Fibroblast of lung (primary cell): ENCODE measurements at regions not wholly inside any gene's neighbourhood (a gene's known extent, or its start where the extent isn't known, plus 50 kb on each side); places are given as distances from the start of the nearest gene placed in this dataset.

Experiments
- DNase-seq, 2 donors: peaks; one replicate each; pipeline versions ENCODE4 v3.0.0 to v3.0.0-alpha.2; 2010; ENCODE audit warnings: low read depth in 2 of 2
- H2AFZ ChIP-seq: 2 replicates; pipeline ENCODE4 v1.5.1; 2012; ENCODE audit warnings: low read length, control low read depth, inconsistent platforms
- H3K27ac ChIP-seq: 2 replicates; pipeline ENCODE4 v1.5.1; 2011; ENCODE audit warnings: low read length, control low read depth; ENCODE audit not compliant: insufficient read depth
- H3K27me3 ChIP-seq: 2 replicates; pipeline ENCODE4 v1.5.1; 2011; ENCODE audit warnings: mild to moderate bottlenecking, low read length; ENCODE audit not compliant: control insufficient read depth, insufficient read depth
- H3K36me3 ChIP-seq: 2 replicates; pipeline ENCODE4 v1.5.1; 2011; ENCODE audit warnings: low read length; ENCODE audit not compliant: control insufficient read depth, insufficient read depth
- H3K4me1 ChIP-seq: 2 replicates; pipeline ENCODE4 v1.5.1; 2011; ENCODE audit warnings: low read length; ENCODE audit not compliant: control insufficient read depth, insufficient read depth; ENCODE audit errors: extremely low read depth
- H3K4me2 ChIP-seq: 2 replicates; pipeline ENCODE4 v1.5.1; 2011; ENCODE audit warnings: low read length, control low read depth; ENCODE audit not compliant: insufficient read depth; ENCODE audit errors: extremely low read depth
- H3K4me3 ChIP-seq, 4 experiments: fragments of 200-600 bp in 1 of 4; sonication (generic) in 1 of 4; replicated peaks in 1 of 4; 2 replicates each; pipeline ENCODE4 v1.5.1; 2011 to 2016; ENCODE audit warnings: low read length in 4 of 4, low read depth in 3 of 4, mild to moderate bottlenecking in 3 of 4, control low read depth in 2 of 4, inconsistent platforms in 1 of 4, mixed read lengths in 1 of 4; ENCODE audit not compliant: insufficient read depth in 1 of 4; ENCODE audit errors: control extremely low read depth in 1 of 4
- H3K79me2 ChIP-seq: 2 replicates; pipeline ENCODE4 v1.5.1; 2012; ENCODE audit warnings: mild to moderate bottlenecking, low read length, inconsistent platforms; ENCODE audit not compliant: control insufficient read depth, insufficient read depth
- H3K9ac ChIP-seq: 2 replicates; pipeline ENCODE4 v1.5.1; 2011; ENCODE audit warnings: mild to moderate bottlenecking, low read length, control low read depth; ENCODE audit not compliant: insufficient read depth
- H3K9me3 ChIP-seq: 2 replicates; pipeline ENCODE4 v1.5.1; 2012; ENCODE audit warnings: low read depth, low read length; ENCODE audit not compliant: control insufficient read depth, insufficient read depth
- H4K20me1 ChIP-seq: 2 replicates; pipeline ENCODE4 v1.5.1; 2011; ENCODE audit warnings: low read length; ENCODE audit not compliant: control insufficient read depth, insufficient read depth; ENCODE audit errors: extremely low read depth
- CTCF ChIP-seq, 2 donors: IDR thresholded peaks in 1 of 2; conservative IDR thresholded peaks in 1 of 2; 1 replicate in 1 of 2; 2 replicates in 1 of 2; pipeline ENCODE4 v1.5.1; 2011 to 2012; ENCODE audit warnings: low read length in 2 of 2, control low read depth in 1 of 2, inconsistent platforms in 1 of 2, low read depth in 1 of 2, mild to moderate bottlenecking in 1 of 2
- EZH2 ChIP-seq: IDR thresholded peaks from 2 replicates; pipeline ENCODE4 v1.5.1; 2012; ENCODE audit warnings: low read length, control low read depth, mild to moderate bottlenecking; ENCODE audit errors: missing control alignments

GRCh38 chr3:80232760-80233159 lies 465.0 kb upstream of the ROBO1 start:
- peak; percentile 93 to 96 for DNase-seq
- no peaks in the 10 kb centered on the region for H3K36me3 ChIP-seq
- H3K4me2 ChIP-seq = no peak overlapping the region
- no peak overlapping the region for H3K27ac ChIP-seq
- no peaks in the 10 kb centered on the region for H3K27me3 ChIP-seq
- H3K9me3 ChIP-seq = no peaks in the 10 kb centered on the region
- no peak for TF ChIP-seq EZH2
- no peak for TF ChIP-seq CTCF (conservative IDR thresholded peaks at IDR 0.05 in 1 of 2, IDR thresholded peaks at IDR 0.05 in 1 of 2; ENCODE audit: low read depth in 1 of 2, low read length in 2 of 2)
- H3K9ac ChIP-seq = no peak overlapping the region
- no peaks in the 10 kb centered on the region for H3K4me1 ChIP-seq
- no peaks in the 10 kb centered on the region for H4K20me1 ChIP-seq
- no peak overlapping the region for H2AFZ ChIP-seq
- no peak overlapping the region for H3K4me3 ChIP-seq
- H3K79me2 ChIP-seq = no peaks in the 10 kb centered on the region

- Histone ChIP-seq H3K79me2 (no peaks in the 10 kb centered on the region), H3K9me3 (no peaks in the 10 kb centered on the region), H3K4me1 (no peaks in the 10 kb centered on the region), H4K20me1 (no peaks in the 10 kb centered on the region), H3K4me3 (no peak overlapping the region), H3K27me3 (no peaks in the 10 kb centered on the region), H3K36me3 (no peaks in the 10 kb centered on the region), H2AFZ (no peak overlapping the region), H3K4me2 (no peak overlapping the region), H3K27ac (no peak overlapping the region), H3K9ac (no peak overlapping the region)
- TF ChIP-seq CTCF (conservative IDR thresholded peaks at IDR 0.05 in 1 of 2, IDR thresholded peaks at IDR 0.05 in 1 of 2; ENCODE audit: low read depth in 1 of 2, low read length in 2 of 2) (no peak), EZH2 (no peak)
- no peak for DNase-seq
Observed at GRCh38 chr3:80230962-80231361, 463.2 kb upstream of the ROBO1 start.

GRCh38 chr3:80227216-80227615 lies 459.4 kb upstream of the ROBO1 start:
- Histone ChIP-seq H4K20me1 (no peaks in the 10 kb centered on the region), H2AFZ (no peak overlapping the region), H3K36me3 (no peaks in the 10 kb centered on the region), H3K4me1 (no peaks in the 10 kb centered on the region), H3K4me3 (no peak overlapping the region), H3K9ac (no peak overlapping the region), H3K79me2 (no peaks in the 10 kb centered on the region), H3K27ac (no peak overlapping the region), H3K9me3 (no peaks in the 10 kb centered on the region), H3K4me2 (no peak overlapping the region), H3K27me3 (no peaks in the 10 kb centered on the region)
- TF ChIP-seq CTCF (conservative IDR thresholded peaks at IDR 0.05 in 1 of 2, IDR thresholded peaks at IDR 0.05 in 1 of 2; ENCODE audit: low read depth in 1 of 2, low read length in 2 of 2) (no peak), EZH2 (no peak)
- DNase-seq = peak; percentile 7 to 47
